Suprapubic skin (tissue), 3 donors: ENCODE measurements at regions not wholly inside any gene's neighbourhood (a gene's known extent, or its start where the extent isn't known, plus 50 kb on each side); places are given as distances from the start of the nearest gene placed in this dataset.
"Not testable (repeated sequence)": the region's sequence is repeated elsewhere in the genome, so short reads cannot be mapped to it uniquely, and the experiment has no call there.

Experiments
- POLR2A ChIP-seq, 2 donors: fragments of 450-650 bp; IDR thresholded peaks; one replicate each; pipeline ENCODE4 v1.6.1; 2017; ENCODE audit warnings: antibody characterized with exemption in 2 of 2, mild to moderate bottlenecking in 2 of 2, moderate library complexity in 2 of 2
- TF ChIP-seq, protein P1 (sequence below), 2 donors: fragments of 200-600 bp in 1 of 2; fragments of 450-650 bp in 1 of 2; sonication (generic) in 1 of 2; IDR thresholded peaks; one replicate each; pipeline ENCODE4 v1.5.1; 2016 to 2019; ENCODE audit warnings: antibody characterized with exemption in 2 of 2, mild to moderate bottlenecking in 1 of 2, moderate library complexity in 1 of 2

GRCh38 chr7:106436933-106437332 lies 152.2 kb upstream of the NAMPT start:
- TF ChIP-seq, protein P1, sequence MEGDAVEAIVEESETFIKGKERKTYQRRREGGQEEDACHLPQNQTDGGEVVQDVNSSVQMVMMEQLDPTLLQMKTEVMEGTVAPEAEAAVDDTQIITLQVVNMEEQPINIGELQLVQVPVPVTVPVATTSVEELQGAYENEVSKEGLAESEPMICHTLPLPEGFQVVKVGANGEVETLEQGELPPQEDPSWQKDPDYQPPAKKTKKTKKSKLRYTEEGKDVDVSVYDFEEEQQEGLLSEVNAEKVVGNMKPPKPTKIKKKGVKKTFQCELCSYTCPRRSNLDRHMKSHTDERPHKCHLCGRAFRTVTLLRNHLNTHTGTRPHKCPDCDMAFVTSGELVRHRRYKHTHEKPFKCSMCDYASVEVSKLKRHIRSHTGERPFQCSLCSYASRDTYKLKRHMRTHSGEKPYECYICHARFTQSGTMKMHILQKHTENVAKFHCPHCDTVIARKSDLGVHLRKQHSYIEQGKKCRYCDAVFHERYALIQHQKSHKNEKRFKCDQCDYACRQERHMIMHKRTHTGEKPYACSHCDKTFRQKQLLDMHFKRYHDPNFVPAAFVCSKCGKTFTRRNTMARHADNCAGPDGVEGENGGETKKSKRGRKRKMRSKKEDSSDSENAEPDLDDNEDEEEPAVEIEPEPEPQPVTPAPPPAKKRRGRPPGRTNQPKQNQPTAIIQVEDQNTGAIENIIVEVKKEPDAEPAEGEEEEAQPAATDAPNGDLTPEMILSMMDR (IDR thresholded peaks at IDR 0.05), result not testable (repeated sequence)
- TF ChIP-seq POLR2A (IDR thresholded peaks at IDR 0.05), result not testable (repeated sequence)
